ENCODE measurements at regions not wholly inside any gene's neighbourhood (a gene's known extent, or its start where the extent isn't known, plus 50 kb on each side); places are given as distances from the start of the nearest gene placed in this dataset.

DNA sequence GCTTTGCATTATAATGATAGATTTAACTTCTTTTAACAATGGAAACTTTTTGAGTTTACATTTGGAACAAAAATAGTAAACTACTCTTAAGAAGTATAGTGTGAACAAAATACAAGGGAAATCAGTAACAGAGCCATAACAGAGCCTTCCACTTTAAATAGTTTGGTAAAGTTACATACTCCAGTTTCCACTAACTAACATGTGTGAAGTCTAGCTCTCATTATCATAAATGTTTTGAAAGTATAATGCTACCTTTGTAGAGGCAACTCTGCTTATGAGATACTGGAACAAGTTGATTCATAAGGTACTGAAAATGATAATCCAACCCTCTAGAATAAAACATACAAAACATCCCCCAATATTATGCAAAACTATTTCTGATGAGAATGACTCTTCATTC, 1155.1 kb upstream of the ADGRL2 start:
- Mint-ChIP-seq H3K4me1 (ENCODE audit: low read depth) (no peaks in the 10 kb centered on the region), H3K9me3 (peaks cover 5% of the 10 kb centered on the region)

DNA sequence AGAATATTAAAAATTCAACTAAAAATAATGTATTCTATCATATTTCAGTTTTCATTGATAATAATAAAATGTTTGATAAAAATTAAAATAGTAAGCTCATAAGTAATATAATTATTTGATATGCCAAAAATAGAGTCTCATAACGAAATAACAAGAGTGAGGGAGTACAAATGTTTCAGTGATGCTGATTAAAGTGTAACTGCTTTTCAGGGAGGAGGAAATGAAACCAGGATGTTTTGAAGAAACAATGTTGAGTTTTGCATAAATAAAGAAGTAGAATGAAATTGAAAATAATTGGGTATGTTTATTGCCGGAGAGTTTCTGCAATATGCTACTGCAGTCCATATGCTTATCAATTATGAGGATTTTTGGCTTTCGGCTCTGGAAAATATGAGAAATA, 1159.8 kb upstream of the ADGRL2 start:
- TF ChIP-seq, protein P1, sequence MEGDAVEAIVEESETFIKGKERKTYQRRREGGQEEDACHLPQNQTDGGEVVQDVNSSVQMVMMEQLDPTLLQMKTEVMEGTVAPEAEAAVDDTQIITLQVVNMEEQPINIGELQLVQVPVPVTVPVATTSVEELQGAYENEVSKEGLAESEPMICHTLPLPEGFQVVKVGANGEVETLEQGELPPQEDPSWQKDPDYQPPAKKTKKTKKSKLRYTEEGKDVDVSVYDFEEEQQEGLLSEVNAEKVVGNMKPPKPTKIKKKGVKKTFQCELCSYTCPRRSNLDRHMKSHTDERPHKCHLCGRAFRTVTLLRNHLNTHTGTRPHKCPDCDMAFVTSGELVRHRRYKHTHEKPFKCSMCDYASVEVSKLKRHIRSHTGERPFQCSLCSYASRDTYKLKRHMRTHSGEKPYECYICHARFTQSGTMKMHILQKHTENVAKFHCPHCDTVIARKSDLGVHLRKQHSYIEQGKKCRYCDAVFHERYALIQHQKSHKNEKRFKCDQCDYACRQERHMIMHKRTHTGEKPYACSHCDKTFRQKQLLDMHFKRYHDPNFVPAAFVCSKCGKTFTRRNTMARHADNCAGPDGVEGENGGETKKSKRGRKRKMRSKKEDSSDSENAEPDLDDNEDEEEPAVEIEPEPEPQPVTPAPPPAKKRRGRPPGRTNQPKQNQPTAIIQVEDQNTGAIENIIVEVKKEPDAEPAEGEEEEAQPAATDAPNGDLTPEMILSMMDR (IDR thresholded peaks at IDR 0.05): no peak
- no peak overlapping the region for H3K27ac ChIP-seq (ENCODE audit: low read depth in 1 of 2, low read length in 2 of 2)
- intact Hi-C loops (cut with DNase I, micrococcal nuclease): no loop called here
- DNase-seq (no peak), ATAC-seq (ENCODE audit: poor library complexity) (no peak)
- H3K27me3 ChIP-seq (ENCODE audit: control insufficient read depth in 1 of 2, insufficient read depth in 2 of 2, low read length in 2 of 2): no peaks in the 10 kb centered on the region
- Mint-ChIP-seq H3K27ac (no peak overlapping the region), H3K27me3 (no peaks in the 10 kb centered on the region), H3K4me1 (ENCODE audit: low read depth) (no peaks in the 10 kb centered on the region), H3K9me3 (peaks cover 16% of the 10 kb centered on the region), H3K36me3 (ENCODE audit: low read depth) (no peaks in the 10 kb centered on the region), H3K4me3 (no peak overlapping the region)
- ChIA-PET POLR2A (no interaction called here), CTCF (no interaction called here)
- peaks cover 4 to 9% of the 10 kb centered on the region in 2 experiments for H3K9me3 ChIP-seq (ENCODE audit: control insufficient read depth in 1 of 2, insufficient read depth in 1 of 2, low read length in 2 of 2)
- H3K36me3 ChIP-seq (ENCODE audit: insufficient read depth, low read length): no peaks in the 10 kb centered on the region
- no peaks in the 10 kb centered on the region for H3K4me1 ChIP-seq (ENCODE audit: insufficient read depth, low read length)
- H3K4me3 ChIP-seq (ENCODE audit: low read length): no peak overlapping the region

More for the DNA sequence above, 1155.1 kb upstream of the ADGRL2 start:
- Mint-ChIP-seq H3K36me3 (ENCODE audit: low read depth) (no peaks in the 10 kb centered on the region), H3K27me3 (no peaks in the 10 kb centered on the region), H3K27ac (no peak overlapping the region), H3K4me3 (no peak overlapping the region)
- ATAC-seq (ENCODE audit: poor library complexity) (no peak), DNase-seq (no peak)
- Histone ChIP-seq H3K9me3 (ENCODE audit: control insufficient read depth in 1 of 2, insufficient read depth in 1 of 2, low read length in 2 of 2) (peaks cover 0 to 4% of the 10 kb centered on the region in 2 experiments), H3K27ac (ENCODE audit: low read depth in 1 of 2, low read length in 2 of 2) (no peak overlapping the region), H3K4me1 (ENCODE audit: insufficient read depth, low read length) (no peaks in the 10 kb centered on the region), H3K27me3 (ENCODE audit: control insufficient read depth in 1 of 2, insufficient read depth in 2 of 2, low read length in 2 of 2) (no peaks in the 10 kb centered on the region), H3K4me3 (ENCODE audit: low read length) (no peak overlapping the region), H3K36me3 (ENCODE audit: insufficient read depth, low read length) (no peaks in the 10 kb centered on the region)
- TF ChIP-seq, protein P1 (IDR thresholded peaks at IDR 0.05): no peak
- ChIA-PET CTCF (no interaction called here), POLR2A (no interaction called here)
- intact Hi-C loops (cut with DNase I, micrococcal nuclease): no loop called here

DNA sequence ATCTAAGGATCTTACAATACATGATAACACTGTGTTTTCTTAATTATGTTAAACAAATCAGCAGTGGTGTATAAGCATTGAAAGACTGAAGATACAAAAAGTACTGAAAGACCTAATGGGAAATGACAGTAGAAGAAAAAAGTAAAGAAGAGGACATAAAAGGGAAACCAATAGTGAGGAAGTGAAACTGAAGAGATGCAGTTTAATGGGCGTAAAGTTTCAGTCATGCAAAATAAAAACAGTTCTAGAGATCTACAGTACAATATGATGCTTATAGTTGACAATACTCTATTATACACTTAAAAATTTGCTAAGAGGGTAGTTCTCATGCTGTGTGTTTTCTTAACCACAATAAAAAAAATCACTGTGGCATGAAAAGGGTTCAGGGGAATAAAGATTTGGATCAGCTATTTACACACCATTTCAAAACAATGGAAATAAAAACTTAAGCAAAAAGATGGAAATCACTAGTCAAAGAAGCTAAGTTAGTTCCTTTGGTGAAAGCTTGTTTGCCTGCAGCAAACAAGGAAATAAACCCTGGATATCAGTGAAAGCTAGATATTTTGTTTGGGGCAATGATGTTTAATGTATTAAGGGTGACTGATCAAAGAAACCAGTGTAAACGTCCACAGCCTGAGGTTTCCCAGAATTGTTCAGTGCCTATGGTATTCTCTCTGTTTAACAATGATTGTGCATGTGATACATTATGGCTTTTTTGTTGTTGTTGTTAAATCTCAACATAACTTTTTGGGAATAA, 1160.8 kb upstream of the ADGRL2 start:
- Mint-ChIP-seq H3K4me1 (ENCODE audit: low read depth) (no peaks in the 10 kb centered on the region), H3K27me3 (no peaks in the 10 kb centered on the region), H3K4me3 (no peak overlapping the region), H3K36me3 (ENCODE audit: low read depth) (no peaks in the 10 kb centered on the region), H3K9me3 (peaks cover 13% of the 10 kb centered on the region), H3K27ac (no peak overlapping the region)
- H3K9me3 ChIP-seq (ENCODE audit: control insufficient read depth in 1 of 2, insufficient read depth in 1 of 2, low read length in 2 of 2): peaks cover 4 to 9% of the 10 kb centered on the region in 2 experiments
- ChIA-PET CTCF (no interaction called here), POLR2A (no interaction called here)
- no peak overlapping the region for H3K4me3 ChIP-seq (ENCODE audit: low read length)
- TF ChIP-seq, protein P1 (IDR thresholded peaks at IDR 0.05): no peak
- H3K27ac ChIP-seq (ENCODE audit: low read depth in 1 of 2, low read length in 2 of 2): no peak overlapping the region
- no peaks in the 10 kb centered on the region for H3K4me1 ChIP-seq (ENCODE audit: insufficient read depth, low read length)
- no peaks in the 10 kb centered on the region for H3K27me3 ChIP-seq (ENCODE audit: control insufficient read depth in 1 of 2, insufficient read depth in 2 of 2, low read length in 2 of 2)
- intact Hi-C loops (cut with DNase I, micrococcal nuclease): no loop called here
- ATAC-seq (ENCODE audit: poor library complexity): no peak
- H3K36me3 ChIP-seq (ENCODE audit: insufficient read depth, low read length): no peaks in the 10 kb centered on the region
- DNase-seq: no peak
